GM12865 (cell line): ENCODE measurements at regions not wholly inside any gene's neighbourhood (a gene's known extent, or its start where the extent isn't known, plus 50 kb on each side); places are given as distances from the start of the nearest gene placed in this dataset.

Source experiments
- DNase-seq: peaks from one replicate; pipeline ENCODE4 v3.0.0; 2010; ENCODE audit warnings: low read depth
- H3K4me3 ChIP-seq: 2 replicates; pipeline ENCODE4 v1.5.1; 2011; ENCODE audit warnings: mild to moderate bottlenecking, low read depth, low read length, control low read depth
- TF ChIP-seq, protein P1 (sequence below): IDR thresholded peaks from 2 replicates; pipeline ENCODE4 v1.5.1; 2011; ENCODE audit warnings: low read length, control low read depth, low read depth, inconsistent platforms; ENCODE audit not compliant: insufficient read depth; ENCODE audit errors: missing control alignments

- TF ChIP-seq, protein P1, sequence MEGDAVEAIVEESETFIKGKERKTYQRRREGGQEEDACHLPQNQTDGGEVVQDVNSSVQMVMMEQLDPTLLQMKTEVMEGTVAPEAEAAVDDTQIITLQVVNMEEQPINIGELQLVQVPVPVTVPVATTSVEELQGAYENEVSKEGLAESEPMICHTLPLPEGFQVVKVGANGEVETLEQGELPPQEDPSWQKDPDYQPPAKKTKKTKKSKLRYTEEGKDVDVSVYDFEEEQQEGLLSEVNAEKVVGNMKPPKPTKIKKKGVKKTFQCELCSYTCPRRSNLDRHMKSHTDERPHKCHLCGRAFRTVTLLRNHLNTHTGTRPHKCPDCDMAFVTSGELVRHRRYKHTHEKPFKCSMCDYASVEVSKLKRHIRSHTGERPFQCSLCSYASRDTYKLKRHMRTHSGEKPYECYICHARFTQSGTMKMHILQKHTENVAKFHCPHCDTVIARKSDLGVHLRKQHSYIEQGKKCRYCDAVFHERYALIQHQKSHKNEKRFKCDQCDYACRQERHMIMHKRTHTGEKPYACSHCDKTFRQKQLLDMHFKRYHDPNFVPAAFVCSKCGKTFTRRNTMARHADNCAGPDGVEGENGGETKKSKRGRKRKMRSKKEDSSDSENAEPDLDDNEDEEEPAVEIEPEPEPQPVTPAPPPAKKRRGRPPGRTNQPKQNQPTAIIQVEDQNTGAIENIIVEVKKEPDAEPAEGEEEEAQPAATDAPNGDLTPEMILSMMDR, result no peak
- no peak for DNase-seq
- no peak overlapping the region for H3K4me3 ChIP-seq
These were observed 199.1 kb upstream of the CXorf66 start for GRCh38 chrX:140164391-140164790.

DNA sequence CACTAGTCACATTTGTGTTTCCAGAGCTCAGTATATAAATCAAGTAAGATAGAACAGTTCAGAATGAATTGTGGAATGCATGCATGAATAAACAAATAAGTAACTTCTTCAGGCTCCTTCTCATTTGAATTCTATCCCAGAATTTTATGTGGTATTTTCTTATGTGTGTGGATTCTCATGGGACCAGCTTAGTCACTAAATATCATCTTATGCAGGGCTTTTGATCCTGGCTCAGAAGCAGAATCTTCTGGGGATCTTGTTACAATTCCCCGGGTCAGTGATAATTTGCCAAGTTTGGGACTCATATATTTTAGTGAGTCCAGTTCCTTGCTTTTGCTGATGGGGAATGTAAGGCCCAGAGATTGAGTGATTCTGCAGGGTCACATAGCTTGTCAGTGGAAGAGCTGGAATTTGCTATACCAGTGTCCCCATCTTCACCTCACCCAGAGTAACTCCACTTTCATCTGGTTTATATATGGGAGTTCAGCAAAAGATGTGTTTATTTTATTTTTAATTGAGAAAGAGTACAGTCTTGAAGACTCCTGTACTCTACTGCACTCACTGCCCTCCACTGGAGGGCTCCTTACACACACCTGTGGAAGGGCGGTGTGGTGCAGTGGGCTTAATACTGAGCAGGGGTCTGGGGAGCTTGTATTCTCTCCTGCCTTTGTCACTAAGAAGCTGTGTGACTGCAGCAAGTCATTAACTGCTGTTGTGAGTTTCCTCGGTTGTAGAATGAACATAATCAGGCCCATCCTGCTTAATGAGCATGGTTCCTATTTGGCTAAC, 198.2 kb upstream of the CXorf66 start:
- no peak for DNase-seq
- H3K4me3 ChIP-seq, result no peak overlapping the region
- TF ChIP-seq, protein P1, result no peak

- TF ChIP-seq, protein P1, result no peak
- H3K4me3 ChIP-seq, result no peak overlapping the region
- DNase-seq, result no peak
These were observed 192.3 kb upstream of the CXorf66 start for GRCh38 chrX:140157611-140158010.

GRCh38 chrX:140157143-140157542, 191.8 kb upstream of the CXorf66 start:
- TF ChIP-seq, protein P1, result no peak
- no peak overlapping the region for H3K4me3 ChIP-seq
- DNase-seq, result no peak

DNA sequence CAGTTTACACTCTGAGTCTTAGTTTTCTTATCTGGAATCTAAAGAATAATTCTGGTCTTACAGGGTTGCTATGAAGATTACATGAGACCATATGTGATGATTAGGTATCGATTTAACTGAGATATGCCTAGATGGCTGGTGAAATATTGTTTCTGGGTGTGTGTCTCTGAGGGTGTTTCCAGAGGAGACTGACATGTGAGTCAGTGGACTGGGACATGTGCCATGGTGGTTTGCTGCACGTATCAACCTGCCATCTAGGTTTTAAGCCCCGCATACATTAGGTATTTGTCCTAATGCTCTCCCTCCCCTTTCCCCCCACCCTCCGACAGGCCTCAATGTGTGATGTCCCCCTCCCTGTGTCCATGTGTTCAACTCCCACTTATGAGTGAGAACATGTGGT, 186.0 kb upstream of the CXorf66 start:
- TF ChIP-seq, protein P1, result no peak
- no peak for DNase-seq
- H3K4me3 ChIP-seq, result no peak overlapping the region

DNA sequence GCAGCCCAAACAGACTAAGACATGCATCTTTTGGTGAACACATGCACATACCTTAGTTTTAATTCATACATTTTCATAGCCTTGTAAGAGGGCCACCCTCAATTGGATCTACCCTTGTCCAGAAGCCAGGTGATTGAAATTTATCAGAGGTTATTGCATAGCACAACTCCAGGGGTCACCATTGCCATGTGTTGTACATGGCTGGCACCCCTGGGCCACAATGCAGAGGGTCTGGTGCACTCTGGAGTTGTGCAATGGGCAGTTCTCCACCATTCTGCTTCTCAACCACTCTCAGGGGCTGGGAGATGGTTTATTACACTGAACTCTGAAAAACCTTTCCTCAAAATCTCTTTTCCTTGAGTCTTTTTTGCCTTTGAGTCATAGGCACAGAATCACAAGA, 184.4 kb upstream of the CXorf66 start:
- H3K4me3 ChIP-seq, result no peak overlapping the region
- TF ChIP-seq, protein P1, result no peak
- DNase-seq, result no peak
